ENCODE measurements at regions not wholly inside any gene's neighbourhood (a gene's known extent, or its start where the extent isn't known, plus 50 kb on each side); places are given as distances from the start of the nearest gene placed in this dataset.
A peak's percentile ranks its signal among the peaks of the same experiment; 100 is the strongest.
"Not testable (repeated sequence)": the region's sequence is repeated elsewhere in the genome, so short reads cannot be mapped to it uniquely, and the experiment has no call there.

DNA sequence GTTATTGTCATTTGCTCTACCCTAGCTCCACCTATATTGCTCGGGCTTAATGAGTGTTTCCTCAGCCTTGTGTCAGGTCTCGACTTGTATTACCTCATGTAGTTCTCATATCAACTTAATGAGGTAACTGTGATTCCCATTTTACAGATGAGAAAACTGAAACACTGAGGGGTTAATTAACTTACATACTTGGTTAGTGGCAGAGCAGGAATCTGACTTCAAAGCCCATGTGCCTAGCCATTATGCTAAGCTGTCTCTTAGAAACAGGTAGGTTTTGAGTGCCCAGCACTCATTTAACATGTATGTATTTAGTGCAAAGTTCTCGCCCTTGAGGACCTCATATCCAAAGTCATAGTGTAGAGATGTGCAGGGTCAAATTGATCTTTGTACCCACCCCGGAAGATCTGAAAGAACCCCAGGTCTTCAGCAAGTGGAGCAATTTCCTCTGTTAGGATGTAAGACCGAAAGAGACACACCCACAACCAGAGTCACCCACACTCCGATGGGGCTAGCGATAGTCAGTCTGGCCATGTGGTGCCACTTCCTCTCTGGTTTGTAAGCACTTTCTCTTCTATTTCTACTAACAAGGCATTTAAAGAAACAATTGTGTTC, 121.0 kb upstream of the SLC39A10 start:
- DNase-seq = peak; percentile 84 to 89

DNA sequence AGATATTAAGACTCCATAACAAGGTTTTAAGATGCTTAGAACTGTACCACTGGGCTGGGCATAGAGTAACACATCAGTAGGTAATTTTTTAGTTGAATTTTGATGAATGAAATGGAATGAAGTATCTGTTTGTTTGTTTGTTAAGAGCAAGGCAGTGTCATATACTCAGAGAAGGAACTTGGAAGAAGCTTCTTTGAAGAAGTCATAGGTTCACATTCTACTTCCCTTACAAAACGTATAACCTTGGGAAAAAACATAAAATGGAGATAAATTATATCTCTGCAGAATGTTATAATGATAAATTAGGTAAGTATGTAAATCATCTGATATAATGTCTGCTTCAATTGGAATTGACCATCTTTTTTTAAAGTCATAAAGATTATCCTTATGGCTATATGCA, 122.1 kb upstream of the SLC39A10 start:
- DNase-seq = peak in 1 of 2 donors; percentile 26

DNA sequence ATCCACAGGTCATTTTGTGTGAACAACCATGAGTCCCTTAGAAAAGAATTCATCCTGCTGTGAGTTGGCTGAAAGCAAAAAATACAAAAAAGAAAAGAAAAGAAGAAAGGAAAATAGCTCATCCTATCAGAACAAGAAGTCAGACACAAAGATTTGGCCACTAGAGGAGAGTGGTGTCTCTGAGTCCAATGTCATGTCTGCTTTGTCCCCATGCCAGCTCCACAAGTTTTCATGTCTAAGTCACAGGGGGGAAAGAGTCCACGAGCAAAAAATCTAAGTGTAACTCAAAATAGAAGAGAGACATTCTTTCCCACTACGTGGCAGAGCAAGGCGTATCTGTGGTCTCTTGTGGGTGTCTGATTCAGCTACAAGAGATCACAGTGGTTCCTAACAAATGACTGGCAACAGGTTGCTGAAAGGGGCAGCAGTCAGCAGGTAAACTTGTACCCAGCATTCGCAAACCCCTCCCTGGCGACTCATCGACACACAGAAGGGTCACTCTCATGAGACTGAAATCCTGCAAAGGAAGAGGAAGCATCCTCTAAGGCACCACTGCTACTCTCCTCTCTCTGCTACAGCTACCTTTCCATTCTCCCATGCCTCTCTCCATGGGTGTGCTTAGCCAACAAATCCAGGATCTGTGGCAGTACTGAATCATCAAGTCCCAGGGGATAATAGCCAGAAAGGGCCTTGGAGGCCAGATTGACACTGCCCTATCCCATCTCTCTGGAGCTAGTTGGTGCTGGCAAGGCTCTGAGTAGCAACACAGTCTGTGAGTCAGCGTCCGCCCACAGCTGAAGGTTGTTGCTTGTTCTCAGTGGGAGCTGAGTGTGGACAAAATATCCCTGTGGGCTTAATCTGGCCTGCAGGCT, 123.0 kb upstream of the SLC39A10 start:
- peak; percentile 75 to 86 for DNase-seq

DNA sequence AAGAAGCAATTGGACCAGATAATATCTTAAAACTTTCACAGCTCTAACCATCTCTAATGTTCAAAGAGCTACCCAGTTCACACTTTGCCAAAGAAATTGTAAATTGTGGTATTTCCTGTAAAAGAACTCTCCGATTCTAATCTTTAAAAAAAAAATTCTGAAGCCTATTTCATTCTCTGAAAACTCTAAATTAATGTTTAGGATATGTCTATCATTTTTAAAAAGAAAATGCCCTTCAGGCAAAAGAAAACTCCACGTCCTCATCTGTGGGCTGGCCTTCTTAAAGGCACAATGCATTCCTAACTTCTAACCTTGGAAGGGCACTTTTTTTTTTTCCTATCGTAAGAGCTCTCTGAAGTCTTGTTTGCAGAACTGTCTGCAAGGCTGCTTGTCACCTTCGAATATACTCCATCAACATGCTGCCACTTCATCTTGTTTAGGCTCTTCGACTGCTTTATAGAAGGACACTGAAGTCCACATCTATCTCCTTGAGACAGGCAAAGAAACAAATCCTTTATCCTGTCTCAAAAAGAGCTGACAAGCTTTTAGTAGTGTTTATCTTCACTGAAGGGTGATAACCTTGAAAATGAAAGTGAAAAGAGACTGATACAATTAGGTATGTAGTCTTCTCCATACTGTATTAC, 124.3 kb upstream of the SLC39A10 start:
- no peak for DNase-seq

DNA sequence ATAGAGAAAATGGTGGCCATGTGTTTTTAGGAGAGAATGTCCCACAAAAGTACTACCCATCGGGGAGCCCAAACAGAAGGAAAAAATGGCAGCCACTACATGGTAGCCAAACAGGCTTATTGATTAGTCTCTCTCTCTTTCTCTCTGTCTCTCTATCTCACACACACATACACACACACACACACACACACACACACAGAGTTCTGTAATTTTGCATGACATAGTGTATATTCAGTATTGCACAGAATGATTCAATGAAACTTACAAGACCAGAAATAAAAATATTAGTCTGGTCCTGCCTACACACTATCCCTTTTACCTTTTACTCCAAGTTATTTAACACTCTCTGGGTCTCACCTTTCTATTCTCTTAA, 124.8 kb upstream of the SLC39A10 start:
- no peak for DNase-seq

DNA sequence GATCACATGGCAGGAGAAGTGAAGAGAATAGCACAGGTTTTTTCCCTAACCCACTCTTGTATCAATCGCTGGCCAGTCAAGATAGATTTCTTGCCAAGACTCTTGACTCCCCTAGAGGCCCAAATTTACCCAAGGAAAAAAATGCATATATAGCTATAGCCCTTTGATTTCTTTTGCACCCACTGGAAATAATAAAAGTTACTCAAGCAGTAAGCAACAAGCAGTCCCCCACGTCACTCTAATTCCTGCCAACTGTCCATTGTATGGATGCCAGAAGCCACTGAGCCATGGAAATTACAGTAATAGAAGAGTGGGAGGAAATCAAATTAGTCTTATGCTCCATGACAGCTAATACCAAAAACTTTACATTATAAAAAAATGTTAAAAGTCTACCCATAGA, 125.3 kb upstream of the SLC39A10 start:
- DNase-seq = no peak

DNA sequence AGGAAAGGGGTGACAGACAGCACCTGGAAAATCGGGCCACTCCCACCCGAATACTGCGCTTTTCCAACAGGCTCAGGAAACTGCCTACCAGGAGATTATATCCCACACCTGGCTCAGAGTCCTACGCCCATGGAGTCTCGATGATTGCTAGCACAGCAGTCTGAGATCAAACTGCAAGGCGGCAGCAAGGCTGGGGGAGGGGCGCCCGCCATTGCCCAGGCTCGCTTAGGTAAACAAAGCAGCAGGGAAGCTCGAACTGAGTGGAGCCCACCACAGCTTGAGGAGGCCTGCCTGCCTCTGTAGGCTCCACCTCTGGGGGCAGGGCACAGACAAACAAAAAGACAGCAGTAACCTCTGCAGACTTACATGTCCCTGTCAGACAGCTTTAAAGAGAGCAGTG, 133.8 kb upstream of the SLC39A10 start:
- DNase-seq = not testable (repeated sequence)

DNA sequence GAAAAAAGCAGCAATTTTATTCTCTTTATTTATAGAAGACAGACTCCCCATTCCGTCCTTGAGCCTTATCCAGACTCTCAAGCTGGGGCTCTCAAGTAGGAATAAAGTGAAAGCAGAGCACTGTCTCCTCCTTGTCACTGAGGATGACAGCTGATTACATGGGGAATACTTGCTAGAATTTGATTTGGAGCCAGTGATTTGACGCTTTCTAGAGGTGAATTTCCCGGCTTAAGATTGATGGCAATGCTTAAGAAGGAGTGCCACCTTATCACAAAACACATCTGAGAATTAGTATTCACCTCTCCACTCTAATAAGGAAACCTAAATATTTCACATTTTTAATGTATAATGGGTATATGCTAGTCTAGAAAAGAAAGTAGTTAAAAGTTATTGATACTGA, 135.4 kb upstream of the SLC39A10 start:
- DNase-seq = no peak

DNA sequence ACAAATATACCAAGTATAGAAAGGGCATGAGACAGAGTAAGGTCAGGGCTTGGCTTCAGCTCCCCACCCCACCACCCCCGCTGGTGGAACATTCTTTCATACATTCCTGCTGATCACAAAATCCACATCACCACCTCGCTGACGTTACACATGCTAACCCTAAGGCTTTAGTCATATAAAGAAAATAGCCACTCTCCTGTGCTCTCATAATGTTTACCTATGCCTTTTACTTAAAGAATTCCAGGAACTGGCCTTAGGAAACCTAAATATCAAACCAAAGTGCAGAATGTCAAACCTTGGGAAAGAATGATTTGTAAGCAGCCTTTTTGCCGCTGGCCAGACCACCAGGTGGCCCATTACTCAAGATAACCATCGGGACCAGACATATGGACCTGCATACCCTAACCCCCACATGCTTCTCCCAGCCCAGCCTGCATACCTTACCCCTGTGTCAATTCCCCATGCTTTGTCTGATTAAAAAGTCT, 136.3 kb upstream of the SLC39A10 start:
- DNase-seq = no peak

DNA sequence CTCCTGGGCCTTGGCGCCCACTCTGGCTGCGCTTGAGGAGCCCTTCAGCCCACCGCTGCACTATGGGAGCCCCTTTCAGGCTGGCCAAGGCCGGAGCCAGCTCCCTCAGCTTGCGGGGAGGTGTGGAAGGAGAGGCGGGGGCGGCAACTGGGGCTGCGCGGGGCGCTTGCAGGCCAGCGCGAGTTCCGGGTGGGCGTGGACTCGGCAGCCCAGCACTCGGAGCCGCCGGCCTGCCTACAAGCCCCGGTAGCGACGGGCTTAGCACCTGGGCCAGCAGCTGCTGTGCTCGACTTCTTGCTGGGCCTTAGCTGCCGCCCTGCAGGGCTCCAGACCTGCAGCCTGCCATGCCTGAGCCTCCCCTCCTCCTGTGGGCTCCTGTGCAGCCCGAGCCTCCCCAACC, 141.5 kb upstream of the SLC39A10 start:
- DNase-seq = no peak

DNA sequence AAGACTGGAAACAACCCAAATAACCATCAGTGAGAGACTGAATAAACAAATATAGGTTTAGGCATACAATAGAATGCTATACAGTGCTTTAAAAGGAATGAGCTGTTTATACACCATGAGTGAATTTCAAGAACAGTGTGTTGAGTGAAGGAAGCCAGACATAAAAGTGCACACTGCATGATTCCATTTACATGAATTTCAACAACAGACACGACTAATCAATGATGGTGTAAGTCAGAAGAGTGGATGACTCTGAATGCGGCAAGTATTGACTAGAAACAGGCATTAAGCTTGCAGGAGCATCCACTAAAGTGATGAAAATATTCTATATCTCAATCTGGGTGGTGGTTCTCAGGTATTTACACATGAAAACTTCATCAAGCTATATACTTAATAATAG, 142.7 kb upstream of the SLC39A10 start:
- no peak for DNase-seq

DNA sequence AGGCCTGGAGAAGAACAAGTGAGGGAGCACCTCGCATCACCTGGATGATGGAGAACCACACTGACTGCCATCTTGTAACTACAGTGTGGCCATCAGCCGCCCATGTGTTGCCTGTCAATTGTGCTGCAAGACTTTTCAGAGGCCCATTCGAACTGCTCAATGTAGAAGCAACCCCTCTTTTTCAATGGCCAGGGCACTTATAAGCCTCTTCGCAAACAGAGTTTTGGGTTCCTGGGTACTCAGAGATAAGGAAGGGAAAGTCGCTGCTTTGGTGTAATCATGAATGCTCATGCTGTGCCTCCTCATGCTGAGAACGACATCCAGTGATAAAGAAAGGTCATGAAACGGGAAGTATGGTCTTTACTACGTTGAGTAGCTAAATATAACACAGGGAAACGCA, 143.9 kb upstream of the SLC39A10 start:
- peak in 1 of 2 donors; percentile 47 for DNase-seq

DNA sequence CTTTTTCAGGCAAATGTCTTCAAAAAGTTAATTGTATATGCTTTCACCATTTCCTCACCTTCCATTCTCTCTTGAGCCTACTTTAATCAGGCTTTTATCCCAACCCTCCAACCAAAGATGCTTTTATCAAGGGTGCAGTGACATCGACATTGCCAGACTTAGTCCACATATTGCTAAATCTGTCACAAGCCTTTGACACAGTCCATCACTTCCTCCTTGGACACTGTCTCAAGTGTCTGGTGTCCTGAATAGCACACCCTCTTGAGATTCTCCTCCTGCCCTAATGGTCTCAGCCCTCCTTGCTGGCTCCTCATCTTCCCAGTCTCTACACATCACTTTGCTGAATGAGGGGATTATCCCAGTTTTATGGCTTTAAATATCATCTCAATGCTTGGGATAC, 147.5 kb upstream of the SLC39A10 start:
- peak; percentile 66 to 84 for DNase-seq

DNA sequence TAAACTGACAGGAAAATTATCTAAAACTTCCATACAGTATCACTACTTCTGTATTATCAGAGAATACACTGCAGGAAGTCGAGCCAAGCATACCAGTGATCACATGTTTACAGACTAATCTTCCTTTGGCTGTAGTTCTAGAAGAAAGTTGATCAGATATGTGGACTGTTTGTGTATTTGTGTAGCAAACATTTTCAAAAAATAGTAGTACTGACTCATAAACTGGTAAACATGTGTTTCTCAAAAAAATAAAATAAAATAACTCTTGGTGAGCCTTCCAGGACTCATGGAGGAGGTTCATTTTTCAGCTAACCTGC, 148.9 kb upstream of the SLC39A10 start:
- no peak for DNase-seq

DNA sequence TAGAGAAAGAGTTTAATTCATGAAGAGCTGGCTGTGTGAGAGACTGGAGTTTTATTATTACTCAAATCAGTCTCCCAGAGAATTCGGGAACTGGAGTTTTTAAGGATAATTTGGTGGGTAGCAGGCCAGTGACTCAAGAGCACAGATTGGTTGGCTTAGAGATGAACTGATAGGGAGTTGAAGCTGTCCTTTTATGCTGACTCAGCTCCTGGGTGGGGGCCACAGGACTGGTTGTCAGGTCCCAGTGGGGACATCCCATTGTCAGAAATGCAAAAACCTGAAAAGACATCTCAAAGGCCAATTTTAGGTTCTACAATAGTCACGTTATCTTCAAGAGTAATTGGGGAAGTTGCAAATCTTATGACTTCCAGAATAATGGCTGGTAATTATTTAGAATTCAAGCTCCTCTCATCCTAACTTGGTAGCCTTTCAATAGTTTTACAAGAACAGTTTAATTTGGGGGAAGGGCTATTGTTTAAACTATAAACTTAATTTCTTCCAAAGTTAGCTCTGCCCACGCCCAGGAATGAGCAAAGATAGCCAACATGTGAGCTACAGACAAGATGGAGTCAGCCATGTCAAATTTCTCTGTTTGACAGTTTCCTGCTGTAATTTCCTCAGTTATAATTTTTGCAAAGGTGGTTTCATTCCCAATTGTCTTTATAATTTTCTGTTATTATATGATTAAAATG, 149.4 kb upstream of the SLC39A10 start:
- no peak for DNase-seq

DNA sequence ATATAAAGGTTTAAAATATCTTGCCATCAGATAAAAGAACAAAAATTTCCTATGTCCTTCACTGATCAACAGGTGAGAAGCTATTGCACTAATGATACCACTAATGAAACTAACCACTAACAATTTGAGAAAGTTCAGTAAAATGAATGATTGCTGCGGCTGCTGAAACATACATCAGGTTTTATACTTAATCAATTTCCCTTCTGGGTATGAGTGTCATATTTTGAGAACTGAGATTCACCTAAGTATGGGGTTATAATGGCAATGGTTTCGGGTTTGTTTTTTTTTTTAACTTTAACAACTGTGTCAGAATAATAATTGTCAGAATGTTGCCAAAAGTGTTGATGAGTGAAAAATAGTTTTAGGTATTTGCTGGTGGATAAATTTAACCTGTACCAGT, 151.3 kb upstream of the SLC39A10 start:
- DNase-seq = no peak

DNA sequence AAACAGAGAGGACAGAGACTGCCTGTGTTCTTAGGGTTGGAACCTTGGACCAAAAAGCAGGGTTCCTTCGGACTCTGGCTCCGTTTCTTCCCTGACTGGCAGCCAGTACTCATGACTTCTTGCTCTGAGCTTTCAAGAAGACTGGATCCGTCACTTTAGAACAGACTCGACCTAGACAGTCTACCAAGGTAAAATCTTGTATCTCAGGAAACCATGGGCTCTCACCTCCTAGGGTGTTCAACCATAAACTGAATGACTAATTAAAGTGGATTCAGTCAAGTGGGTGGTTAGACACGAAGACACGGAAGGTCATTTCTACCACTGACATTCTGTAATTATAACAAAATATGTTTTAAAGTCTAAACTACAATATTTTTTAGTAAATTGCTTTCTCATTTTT, 153.8 kb upstream of the SLC39A10 start:
- DNase-seq = no peak

DNA sequence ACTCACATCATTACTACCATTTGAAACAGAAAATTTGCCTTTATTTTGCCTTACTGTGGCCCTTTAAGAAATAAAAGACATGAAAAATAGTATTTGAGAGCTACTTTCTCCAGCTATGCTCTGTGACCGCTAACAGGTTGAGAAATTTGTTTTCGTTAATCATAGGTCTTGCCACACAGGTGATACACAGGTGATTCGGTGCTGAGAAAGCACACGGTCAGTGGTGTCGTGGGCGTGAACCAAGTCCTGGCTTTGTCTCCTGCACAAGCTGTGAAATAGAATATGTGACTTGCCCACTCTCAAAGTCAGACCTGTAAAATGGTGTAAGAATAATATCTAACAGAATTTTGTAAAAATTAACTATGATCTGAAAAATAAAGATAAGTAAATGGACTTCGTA, 155.3 kb upstream of the SLC39A10 start:
- no peak for DNase-seq

DNA sequence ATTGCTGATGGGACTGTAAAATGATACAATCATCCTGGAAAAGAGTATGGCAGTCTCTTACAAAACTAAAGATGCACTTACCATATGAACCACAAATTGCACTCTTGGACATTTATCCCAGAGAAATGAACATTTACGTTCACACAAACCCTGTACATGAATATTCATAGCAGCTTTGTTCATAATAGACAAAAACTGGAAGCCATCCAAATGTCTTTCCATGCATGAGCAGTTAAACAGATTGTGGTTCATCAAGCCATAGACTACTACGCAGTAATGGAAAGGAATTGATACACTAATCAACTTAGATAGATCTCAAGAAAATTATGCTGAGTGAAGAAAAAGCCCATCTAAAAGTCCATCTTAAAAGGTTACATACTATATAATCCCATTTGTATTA, 156.1 kb upstream of the SLC39A10 start:
- no peak for DNase-seq

DNA sequence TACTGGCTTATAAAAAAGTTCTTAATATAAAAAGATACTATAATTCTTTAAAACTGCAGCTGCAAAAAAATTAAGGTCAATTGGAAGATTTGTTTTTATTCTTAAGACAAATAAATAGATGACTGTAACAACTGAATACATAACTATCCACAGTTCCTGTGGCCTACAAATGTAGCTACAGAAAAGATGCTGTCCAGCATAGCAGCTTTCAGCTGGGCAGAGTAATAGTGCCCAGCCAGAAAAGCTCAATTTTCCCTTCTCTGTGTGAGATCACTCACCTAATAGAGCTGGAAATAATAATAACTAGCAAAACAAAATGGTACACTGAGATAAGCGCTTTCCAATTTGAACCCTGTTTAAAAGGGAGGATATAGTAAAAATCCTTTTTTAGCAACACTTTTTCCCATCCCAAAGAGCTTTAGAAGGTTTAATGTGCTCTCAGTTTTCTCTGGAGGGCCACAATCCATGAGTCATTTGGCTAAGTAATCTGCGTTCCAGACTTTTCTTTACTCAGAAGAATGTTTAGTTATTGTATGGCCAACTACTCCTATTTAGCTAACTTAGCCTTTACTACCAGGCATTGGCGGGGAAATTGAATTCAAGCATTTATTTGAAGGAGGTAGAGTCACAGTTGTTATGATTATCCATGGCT, 158.1 kb upstream of the SLC39A10 start:
- no peak for DNase-seq

DNA sequence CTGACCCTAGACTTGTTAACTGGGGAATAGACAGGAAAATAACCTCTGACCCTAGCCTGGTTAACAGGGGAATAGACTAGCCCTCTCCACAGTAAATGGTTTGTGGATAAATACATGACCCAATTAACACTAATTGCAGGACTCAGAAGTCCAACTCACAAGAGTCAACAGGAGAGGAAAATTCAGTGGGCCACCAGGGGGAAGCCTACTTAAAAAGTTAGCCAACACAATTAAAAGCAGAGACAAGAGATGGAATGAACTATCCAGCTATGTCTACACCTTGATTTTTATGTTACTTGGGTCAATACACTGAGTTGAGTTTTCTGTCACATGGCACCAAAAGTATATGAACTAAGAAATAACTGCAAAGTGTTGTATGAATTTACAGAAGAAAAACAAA, 158.8 kb upstream of the SLC39A10 start:
- peak; percentile 44 to 73 for DNase-seq

DNA sequence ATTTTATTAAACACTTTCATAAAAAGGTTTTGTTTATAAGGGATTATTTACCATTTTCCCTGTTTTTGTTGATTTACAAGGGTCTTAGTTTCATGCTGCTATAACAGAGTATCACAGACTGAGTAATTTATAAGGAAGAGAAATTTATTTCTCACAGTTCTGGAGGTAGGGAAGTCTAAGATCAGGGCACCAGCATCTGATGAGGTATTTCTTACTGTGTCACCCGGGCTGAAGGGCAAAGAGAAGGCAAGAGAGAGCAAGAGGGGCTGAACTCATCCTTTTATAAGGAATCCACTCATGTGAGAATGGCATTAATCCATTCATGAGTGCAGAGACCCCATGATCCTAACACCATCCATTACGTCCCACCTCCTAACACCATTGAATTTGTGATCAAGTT, 160.0 kb upstream of the SLC39A10 start:
- no peak for DNase-seq

DNA sequence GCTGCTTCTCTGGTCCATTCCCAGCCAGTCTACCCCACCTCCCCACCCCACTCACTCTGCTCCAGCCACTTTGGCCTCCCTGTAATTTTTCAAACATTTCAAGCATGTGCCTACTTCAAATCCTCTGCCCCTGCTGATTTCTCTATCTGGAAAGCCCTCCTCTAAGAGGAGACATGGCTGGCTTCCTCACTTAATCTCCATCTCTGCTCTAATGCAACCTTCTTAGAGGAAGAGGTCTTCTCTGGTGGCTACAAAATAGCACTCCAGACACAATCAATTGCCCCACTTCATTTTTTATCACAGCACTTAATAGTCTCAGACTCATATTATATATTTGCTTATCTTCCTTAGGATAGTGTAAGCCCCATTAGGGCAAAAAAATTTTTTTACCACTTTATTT, 161.1 kb upstream of the SLC39A10 start:
- no peak for DNase-seq
